ENCODE measurements at regions not wholly inside any gene's neighbourhood (a gene's known extent, or its start where the extent isn't known, plus 50 kb on each side); places are given as distances from the start of the nearest gene placed in this dataset.

DNA sequence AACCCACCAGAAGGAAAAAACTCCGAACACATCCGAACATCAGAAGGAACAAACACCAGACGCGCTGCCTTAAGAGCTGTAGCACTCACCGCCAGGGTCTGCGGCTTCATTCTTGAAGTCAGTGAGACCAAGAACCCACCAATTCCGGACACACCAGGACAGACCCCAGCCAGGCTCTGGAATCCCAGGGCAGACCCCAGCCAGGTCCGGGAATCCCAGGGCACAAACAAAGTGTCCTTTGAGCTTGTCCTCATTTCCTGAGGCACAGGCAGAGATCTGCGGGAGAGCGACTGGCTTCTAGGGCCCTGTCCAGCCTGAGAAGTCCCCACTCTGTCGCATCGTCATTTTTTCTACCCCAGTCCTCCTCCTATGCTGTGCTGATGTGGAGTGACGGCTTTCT is 461.1 kb downstream of the ACTL7B start:
- Histone ChIP-seq H2BK5ac (ENCODE audit: low read depth, low read length, poor library complexity, severe bottlenecking) (no peak overlapping the region), H3K9me3 (ENCODE audit: control insufficient read depth, insufficient read depth, low read length) (peaks cover 2% of the 10 kb centered on the region; the same call in 1 of the 2 replicates), H3K56ac (ENCODE audit: extremely low read depth, insufficient read depth, low read length) (no peak overlapping the region), H4K8ac (ENCODE audit: low read depth in 2 of 2, low read length in 2 of 2) (no peak overlapping the region), H3K27me3 (ENCODE audit: control insufficient read depth, insufficient read depth, low read length) (no peaks in the 10 kb centered on the region), H3K18ac (ENCODE audit: low read depth, low read length) (no peak overlapping the region), H3K36me3 (ENCODE audit: control insufficient read depth, insufficient read depth, low read length) (no peaks in the 10 kb centered on the region), H3K79me1 (ENCODE audit: low read depth in 1 of 2, low read length in 2 of 2) (no peaks in the 10 kb centered on the region), H2AK5ac (ENCODE audit: low read depth, low read length) (0 out of 2 replicates have a peak overlapping the region, but pooled peaks have one; percentile 10), H3K14ac (replicated peaks; ENCODE audit: low read depth, low read length) (no peak overlapping the region), H2AK9ac (replicated peaks; ENCODE audit: low read depth, low read length, poor library complexity) (no peak overlapping the region), H2AFZ (replicated peaks; ENCODE audit: low read length, poor library complexity) (no peak overlapping the region), H3K4me1 (ENCODE audit: control insufficient read depth, insufficient read depth, low read length) (no peaks in the 10 kb centered on the region), H3K4me3 (ENCODE audit: insufficient read depth, low read depth, low read length) (no peak overlapping the region), H3K27ac (ENCODE audit: insufficient read depth, low read length) (no peak overlapping the region), H2BK120ac (ENCODE audit: low read depth, low read length) (no peak overlapping the region), H3K9me1 (ENCODE audit: insufficient read depth, low read length) (no peaks in the 10 kb centered on the region), H4K91ac (ENCODE audit: insufficient read depth, low read depth, low read length) (no peak overlapping the region), H3K9ac (ENCODE audit: low read depth, low read length) (no peak overlapping the region), H4K20me1 (ENCODE audit: insufficient read depth, low read length) (no peaks in the 10 kb centered on the region), H3K23ac (ENCODE audit: low read depth, low read length) (no peak overlapping the region), H3K4ac (ENCODE audit: low read depth, low read length) (no peak overlapping the region), H2BK15ac (ENCODE audit: low read depth, low read length) (no peak overlapping the region), H2BK20ac (ENCODE audit: low read depth, low read length) (no peak overlapping the region), H4K5ac (ENCODE audit: low read depth, low read length) (no peak overlapping the region), H3K4me2 (ENCODE audit: low read depth, low read length) (no peak overlapping the region)
- ATAC-seq (ENCODE audit: low read depth) (no peak), DNase-seq (no peak)
- CTCF ChIA-PET: no interaction called here
- dilution Hi-C loops (cut with HindIII; ENCODE audit: low sequenced_read_pairs, unreplicated experiment) (no loop called here), intact Hi-C loops (cut with micrococcal nuclease) (loop anchor here (5.0 kb wide), 1 partner anchor 92 kb away; no protein-coding TSS in a partner anchor), in situ Hi-C loops (cut with MboI; ENCODE audit: low sequenced_read_pairs) (no loop called here)
- no peak for TF ChIP-seq CTCF (conservative IDR thresholded peaks at IDR 0.05; ENCODE audit: low read depth, low read length)
- TF ChIP-seq RAD21 (IDR thresholded peaks at IDR 0.05; ENCODE audit: low read length): no peak
- no peak for TF ChIP-seq MXI1 (IDR thresholded peaks at IDR 0.05; ENCODE audit: borderline replicate concordance, low read depth, low read length)
- no peak for TF ChIP-seq RFX5 (IDR thresholded peaks at IDR 0.05; ENCODE audit: low read depth, low read length)
- TF ChIP-seq MAZ (IDR thresholded peaks at IDR 0.05; ENCODE audit: borderline replicate concordance, low read depth, low read length): no peak
- no peak for TF ChIP-seq CHD1 (IDR thresholded peaks at IDR 0.05; ENCODE audit: low read depth, low read length)
- no peak for TF ChIP-seq MAFK (IDR thresholded peaks at IDR 0.05; ENCODE audit: low read depth, low read length)
- no peak for TF ChIP-seq NFE2L2 (IDR thresholded peaks at IDR 0.05; ENCODE audit: low read depth, low read length)
- TF ChIP-seq SMC3 (IDR thresholded peaks at IDR 0.05; ENCODE audit: low read depth, low read length): no peak
- no peak for TF ChIP-seq POLR2A (IDR thresholded peaks at IDR 0.05; ENCODE audit: low read depth, low read length)
- no peak for TF ChIP-seq CEBPB (IDR thresholded peaks at IDR 0.05; ENCODE audit: low read depth, low read length)
- TF ChIP-seq FOS (IDR thresholded peaks at IDR 0.05; ENCODE audit: low read depth, low read length): no peak
- no peak for TF ChIP-seq USF2 (IDR thresholded peaks at IDR 0.05; ENCODE audit: low read depth, low read length)
- no peak for TF ChIP-seq BHLHE40 (IDR thresholded peaks at IDR 0.05; ENCODE audit: low read depth, low read length)
- TF ChIP-seq ELK1 (IDR thresholded peaks at IDR 0.05; ENCODE audit: borderline replicate concordance, low read depth, low read length): no peak
- TF ChIP-seq RCOR1 (IDR thresholded peaks at IDR 0.05; ENCODE audit: insufficient replicate concordance, low read length): no peak
- POLR2A ChIA-PET (ENCODE audit: unreplicated experiment): no interaction called here
- WGBS, 2 experiments (ENCODE audit: extremely low coverage in 2 of 2, insufficient read length in 1 of 2): 80% methylated on average over 1 of the region's 13 CpGs; no CpG with 5 or more reads in 1 of the 2 experiments
- BruUV-seq (replicated peaks): no TSS peak
